Astrocyte of the hippocampus (primary cell): ENCODE measurements at regions not wholly inside any gene's neighbourhood (a gene's known extent, or its start where the extent isn't known, plus 50 kb on each side); places are given as distances from the start of the nearest gene placed in this dataset.

Source experiments
- DNase-seq: peaks from one replicate; pipeline ENCODE4 v3.0.0; 2011; ENCODE audit warnings: low read depth, low spot score

- DNase-seq: no peak
These were observed 54.6 kb upstream of the DEPDC1 start for GRCh38 chr1:68551459-68551858.

GRCh38 chr1:68558321-68559026 lies 61.6 kb upstream of the DEPDC1 start:
- no peak for DNase-seq

GRCh38 chr1:68565923-68566322 lies 69.0 kb upstream of the DEPDC1 start:
- no peak for DNase-seq

- peak; percentile 2 for DNase-seq
These were observed 74.0 kb upstream of the DEPDC1 start for GRCh38 chr1:68570871-68571270.

- DNase-seq: peak; percentile 3
These were observed 74.8 kb upstream of the DEPDC1 start for GRCh38 chr1:68571454-68572235.

GRCh38 chr1:68585351-68585750 lies 88.5 kb upstream of the DEPDC1 start:
- DNase-seq: no peak

- no peak for DNase-seq
These were observed 89.9 kb upstream of the DEPDC1 start for GRCh38 chr1:68586766-68587165.

- no peak for DNase-seq
These were observed 91.4 kb upstream of the DEPDC1 start for GRCh38 chr1:68588304-68588703.

GRCh38 chr1:68590473-68590872 lies 93.6 kb upstream of the DEPDC1 start:
- DNase-seq: no peak

- DNase-seq: no peak
These were observed 98.0 kb upstream of the DEPDC1 start for GRCh38 chr1:68594851-68595250.

GRCh38 chr1:68600049-68600661 lies 103.3 kb upstream of the DEPDC1 start:
- peak; percentile 45 for DNase-seq

GRCh38 chr1:68608289-68608688 lies 111.4 kb upstream of the DEPDC1 start:
- DNase-seq: no peak

- DNase-seq: no peak
These were observed 118.4 kb upstream of the DEPDC1 start for GRCh38 chr1:68615312-68615711.

GRCh38 chr1:68617942-68618341 lies 121.1 kb upstream of the DEPDC1 start:
- no peak for DNase-seq

- DNase-seq: no peak
These were observed 123.7 kb upstream of the DEPDC1 start for GRCh38 chr1:68620571-68620970.

GRCh38 chr1:68623700-68624099 lies 126.8 kb upstream of the DEPDC1 start:
- peak; percentile 56 for DNase-seq

GRCh38 chr1:68624233-68624632 lies 127.4 kb upstream of the DEPDC1 start:
- DNase-seq: peak; percentile 84

GRCh38 chr1:68625624-68626023 lies 128.7 kb upstream of the DEPDC1 start:
- DNase-seq: no peak

GRCh38 chr1:68633141-68633919 lies 136.4 kb upstream of the DEPDC1 start:
- peak; percentile 1 for DNase-seq

GRCh38 chr1:68644504-68644903 lies 147.6 kb upstream of the DEPDC1 start:
- no peak for DNase-seq

- DNase-seq: no peak
These were observed 154.2 kb upstream of the DEPDC1 start for GRCh38 chr1:68651115-68651514.

- DNase-seq: no peak
These were observed 157.0 kb upstream of the DEPDC1 start for GRCh38 chr1:68653882-68654281.
